Bronchial epithelial cell (primary cell): ENCODE measurements at regions not wholly inside any gene's neighbourhood (a gene's known extent, or its start where the extent isn't known, plus 50 kb on each side); places are given as distances from the start of the nearest gene placed in this dataset.
"Not testable (repeated sequence)": the region's sequence is repeated elsewhere in the genome, so short reads cannot be mapped to it uniquely, and the experiment has no call there.

Source experiments
- DNase-seq: peaks from one replicate; pipeline ENCODE4 v3.0.0-alpha.2; 2010; ENCODE audit warnings: low read depth
- FAIRE-seq: peaks from 2 replicates; lab custom pipeline; 2011; peaks lifted over from hg19 to GRCh38; lab: Jason Lieb, UNC
- H3K27me3 ChIP-seq: 2 replicates; pipeline ENCODE4 v1.5.1; 2011; ENCODE audit warnings: low read length; ENCODE audit not compliant: control insufficient read depth, insufficient read depth
- H3K36me3 ChIP-seq: 2 replicates; pipeline ENCODE4 v1.5.1; 2011; ENCODE audit warnings: low read length; ENCODE audit not compliant: control insufficient read depth, insufficient read depth
- H3K4me3 ChIP-seq: 2 replicates; pipeline ENCODE4 v1.5.1; 2011; ENCODE audit warnings: mild to moderate bottlenecking, low read depth, low read length, control low read depth
- TF ChIP-seq, protein P1 (sequence below): IDR thresholded peaks from 2 replicates; pipeline ENCODE4 v1.5.1; 2011; ENCODE audit warnings: mild to moderate bottlenecking, moderate library complexity, low read length, control low read depth, inconsistent platforms; ENCODE audit not compliant: insufficient read depth, severe bottlenecking

DNA sequence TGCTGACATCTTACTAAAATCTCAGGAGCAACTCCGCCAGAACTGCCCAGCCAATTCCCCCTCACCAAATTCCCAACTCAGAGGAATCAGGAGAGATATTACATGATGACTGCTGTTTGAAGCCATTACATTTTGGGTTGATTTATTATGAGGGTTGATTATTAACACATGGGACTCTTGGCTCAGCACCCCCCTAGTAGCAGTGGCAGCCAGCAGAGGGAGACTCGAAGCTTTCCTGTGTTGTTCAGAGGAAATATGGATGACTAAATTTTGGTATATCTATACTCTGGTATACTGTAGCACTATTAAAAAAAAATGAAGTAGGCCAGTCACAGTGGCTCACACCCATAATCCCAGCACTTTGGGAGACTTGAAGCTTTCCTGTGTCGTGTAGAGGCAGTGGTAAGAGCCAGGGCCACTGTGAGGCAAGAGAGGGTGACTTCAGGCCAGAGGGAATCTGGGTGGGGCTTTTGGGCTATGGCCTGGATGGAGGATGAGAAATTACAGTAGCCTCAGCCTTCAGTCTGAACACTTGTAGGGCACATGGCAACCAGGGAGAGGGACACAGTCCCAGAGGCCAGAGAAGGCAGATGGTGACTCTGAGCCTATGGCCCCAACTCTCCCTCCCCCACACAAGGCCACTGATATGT is 111.4 kb downstream of the LHX2 start:
- H3K27me3 ChIP-seq: no peaks in the 10 kb centered on the region
- no peak overlapping the region for H3K4me3 ChIP-seq
- DNase-seq (no peak), FAIRE-seq (no peak)
- no peaks in the 10 kb centered on the region for H3K36me3 ChIP-seq
- TF ChIP-seq, protein P1, sequence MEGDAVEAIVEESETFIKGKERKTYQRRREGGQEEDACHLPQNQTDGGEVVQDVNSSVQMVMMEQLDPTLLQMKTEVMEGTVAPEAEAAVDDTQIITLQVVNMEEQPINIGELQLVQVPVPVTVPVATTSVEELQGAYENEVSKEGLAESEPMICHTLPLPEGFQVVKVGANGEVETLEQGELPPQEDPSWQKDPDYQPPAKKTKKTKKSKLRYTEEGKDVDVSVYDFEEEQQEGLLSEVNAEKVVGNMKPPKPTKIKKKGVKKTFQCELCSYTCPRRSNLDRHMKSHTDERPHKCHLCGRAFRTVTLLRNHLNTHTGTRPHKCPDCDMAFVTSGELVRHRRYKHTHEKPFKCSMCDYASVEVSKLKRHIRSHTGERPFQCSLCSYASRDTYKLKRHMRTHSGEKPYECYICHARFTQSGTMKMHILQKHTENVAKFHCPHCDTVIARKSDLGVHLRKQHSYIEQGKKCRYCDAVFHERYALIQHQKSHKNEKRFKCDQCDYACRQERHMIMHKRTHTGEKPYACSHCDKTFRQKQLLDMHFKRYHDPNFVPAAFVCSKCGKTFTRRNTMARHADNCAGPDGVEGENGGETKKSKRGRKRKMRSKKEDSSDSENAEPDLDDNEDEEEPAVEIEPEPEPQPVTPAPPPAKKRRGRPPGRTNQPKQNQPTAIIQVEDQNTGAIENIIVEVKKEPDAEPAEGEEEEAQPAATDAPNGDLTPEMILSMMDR: no peak

DNA sequence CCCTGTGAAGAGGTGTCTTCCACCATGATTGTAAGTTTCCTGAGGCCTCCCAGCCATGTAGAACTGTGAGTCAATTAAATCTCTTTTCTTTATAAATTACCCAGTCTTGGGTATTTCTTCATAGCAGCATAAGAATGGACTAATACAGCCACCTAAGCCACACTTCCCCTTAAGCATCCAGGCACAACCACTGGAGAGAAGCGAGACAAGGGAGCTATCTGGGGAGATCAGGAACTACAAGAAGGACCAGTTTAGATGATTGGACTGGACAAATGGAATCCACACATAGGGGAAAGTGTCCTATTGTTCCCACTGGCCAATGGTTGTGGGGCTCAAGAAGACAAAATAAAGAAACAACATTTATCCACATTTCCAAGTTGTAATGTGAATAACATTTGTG is 112.1 kb downstream of the LHX2 start:
- H3K27me3 ChIP-seq, FAIRE-seq, DNase-seq, H3K4me3 ChIP-seq, H3K36me3 ChIP-seq: not testable (repeated sequence)

DNA sequence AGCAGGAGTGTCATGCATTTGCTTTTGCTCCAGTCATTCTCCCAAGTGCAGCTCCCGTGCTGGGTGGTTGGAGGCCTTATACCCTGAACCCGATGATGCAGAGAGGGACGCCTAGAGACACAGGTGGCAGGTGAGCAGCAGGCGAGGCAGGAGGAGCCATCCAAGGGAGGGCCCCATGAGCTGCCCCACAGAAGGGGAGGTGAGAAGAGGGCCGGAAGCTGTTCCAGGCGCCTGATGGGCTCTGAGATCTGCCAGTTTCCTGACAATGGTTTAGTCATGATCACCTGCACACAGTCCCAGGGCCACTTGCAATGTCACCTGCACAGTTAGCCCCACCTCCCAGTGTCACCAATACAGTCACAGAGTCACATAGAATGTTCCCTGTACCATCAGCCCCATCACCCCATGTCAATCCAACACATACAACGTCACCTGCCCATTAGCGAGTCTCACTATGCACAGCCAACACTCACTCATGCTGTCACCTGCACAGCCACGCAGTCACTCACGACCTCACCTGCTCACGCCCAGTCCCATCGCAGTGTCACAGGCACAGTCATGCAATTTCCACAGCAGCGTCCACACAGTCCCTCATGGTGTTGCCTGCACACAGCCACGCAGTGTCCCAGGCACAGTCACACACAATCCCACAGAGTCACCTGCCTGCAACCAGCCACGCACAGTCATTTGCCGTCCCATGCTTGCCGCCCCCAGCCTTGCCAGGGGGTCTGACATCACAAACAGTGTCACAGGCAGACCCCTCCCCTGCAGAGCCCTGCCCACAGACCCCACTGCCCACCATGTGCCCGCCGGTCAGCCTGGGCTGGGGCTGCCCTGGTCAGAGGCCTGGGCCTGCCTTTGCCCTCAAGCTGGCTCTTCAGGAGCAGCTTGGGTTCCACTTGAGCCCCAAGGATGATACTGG is 113.4 kb downstream of the LHX2 start:
- Histone ChIP-seq H3K36me3 (no peaks in the 10 kb centered on the region), H3K27me3 (no peaks in the 10 kb centered on the region), H3K4me3 (no peak overlapping the region)
- DNase-seq (no peak), FAIRE-seq (no peak)
- TF ChIP-seq, protein P1: no peak

DNA sequence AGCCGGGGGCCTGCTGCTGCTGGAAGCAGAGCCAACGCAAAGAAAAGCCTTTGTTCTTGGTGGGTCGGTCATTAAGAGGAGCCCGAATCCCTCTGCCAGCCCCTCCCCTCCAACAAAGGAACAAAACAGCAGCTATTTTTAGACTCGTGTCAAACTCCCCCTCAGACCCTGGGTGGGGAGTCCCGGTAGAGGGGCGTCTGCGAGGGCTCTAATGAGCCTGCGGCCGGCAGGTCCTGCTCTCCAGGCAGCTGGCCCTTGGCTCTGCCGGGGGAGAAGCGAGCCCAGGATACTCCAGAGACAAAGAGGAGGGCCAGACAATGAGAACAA is 114.0 kb downstream of the LHX2 start:
- Histone ChIP-seq H3K36me3 (no peaks in the 10 kb centered on the region), H3K27me3 (no peaks in the 10 kb centered on the region), H3K4me3 (no peak overlapping the region)
- no peak for DNase-seq
- no peak for FAIRE-seq
- TF ChIP-seq, protein P1: no peak

DNA sequence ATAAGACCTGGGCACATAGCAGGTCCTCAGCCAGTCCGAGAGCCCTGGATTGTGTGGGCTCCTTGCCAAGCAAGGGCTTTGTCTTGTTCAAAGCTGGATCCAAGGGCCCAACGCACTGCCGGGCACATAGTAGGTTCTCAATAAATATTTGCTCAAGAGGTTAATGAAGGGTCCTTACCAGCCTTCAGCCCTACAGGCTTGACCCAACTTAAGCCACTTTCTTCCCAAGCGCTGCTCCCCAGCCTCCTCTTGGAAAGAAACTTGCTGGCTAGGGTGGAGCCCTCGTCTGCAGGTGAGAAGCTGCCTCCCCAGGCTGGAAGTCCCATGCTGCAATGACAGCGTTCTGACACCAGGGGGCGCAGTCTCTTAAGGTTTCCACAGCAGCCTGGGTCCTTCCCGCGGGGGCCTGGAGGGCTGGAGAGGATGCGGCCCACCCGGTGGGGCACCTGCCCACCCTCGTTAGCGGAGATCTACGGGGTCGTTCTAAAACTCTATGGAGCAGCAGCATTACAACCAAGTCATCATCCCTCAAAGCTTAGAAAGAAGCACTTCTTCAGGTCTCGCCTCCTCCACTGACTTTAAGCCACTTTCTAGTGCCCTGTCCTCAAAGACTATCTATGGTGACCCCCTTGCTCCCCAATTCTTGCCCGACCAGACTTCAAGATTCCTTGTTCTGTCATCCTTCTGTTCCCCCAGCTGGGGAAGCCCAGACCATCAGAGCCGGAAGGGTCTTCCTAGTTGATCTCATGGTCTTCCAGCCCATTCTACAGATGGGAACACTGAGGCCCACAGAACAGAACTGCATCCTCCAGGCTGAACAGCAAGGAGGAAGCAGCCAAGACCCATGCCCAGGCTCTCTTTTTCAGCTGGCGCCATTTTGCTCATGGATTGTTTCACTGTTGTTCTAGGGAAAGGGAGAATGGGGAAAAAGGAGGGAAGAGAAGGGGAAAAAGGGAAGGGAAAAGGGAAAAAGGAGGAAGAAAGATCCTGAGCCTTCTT is 115.4 kb downstream of the LHX2 start:
- DNase-seq: peak; percentile 56
- Histone ChIP-seq H3K36me3 (no peaks in the 10 kb centered on the region), H3K27me3 (no peaks in the 10 kb centered on the region), H3K4me3 (no peak overlapping the region)
- TF ChIP-seq, protein P1: peak; percentile 94
- no peak for FAIRE-seq
